SW 1271 (cell line): ENCODE measurements at regions not wholly inside any gene's neighbourhood (a gene's known extent, or its start where the extent isn't known, plus 50 kb on each side); places are given as distances from the start of the nearest gene placed in this dataset.
"Not testable (repeated sequence)": the region's sequence is repeated elsewhere in the genome, so short reads cannot be mapped to it uniquely, and the experiment has no call there.

Experiments used
- DNase-seq, 2 experiments: peaks; one replicate each; lab custom pipeline; 2025; lab: John Stamatoyannopoulos, UW

GRCh38 chr4:94014484-94015136 is 186.1 kb downstream of the ATOH1 start:
- DNase-seq, result no peak

- DNase-seq, result no peak
These were observed 187.4 kb downstream of the ATOH1 start for GRCh38 chr4:94015956-94016355.

- no peak for DNase-seq
These were observed 174.9 kb upstream of the SMARCAD1 start for GRCh38 chr4:94032754-94033153.

GRCh38 chr4:94036964-94037363 is 170.7 kb upstream of the SMARCAD1 start:
- DNase-seq, result no peak

- no peak for DNase-seq
These were observed 169.5 kb upstream of the SMARCAD1 start for GRCh38 chr4:94038195-94038594.

- no peak for DNase-seq
These were observed 168.4 kb upstream of the SMARCAD1 start for GRCh38 chr4:94039226-94039625.

GRCh38 chr4:94044471-94044870 is 163.2 kb upstream of the SMARCAD1 start:
- not testable (repeated sequence) for DNase-seq

- DNase-seq, result no peak
These were observed 144.6 kb upstream of the SMARCAD1 start for GRCh38 chr4:94063084-94063483.

GRCh38 chr4:94068753-94069719 is 138.6 kb upstream of the SMARCAD1 start:
- no peak for DNase-seq

- no peak for DNase-seq
These were observed 131.2 kb upstream of the SMARCAD1 start for GRCh38 chr4:94076498-94076897.

- DNase-seq, result no peak
These were observed 123.5 kb upstream of the SMARCAD1 start for GRCh38 chr4:94084155-94084554.

GRCh38 chr4:94099141-94099540 is 108.5 kb upstream of the SMARCAD1 start:
- not testable (repeated sequence) for DNase-seq

- DNase-seq, result no peak
These were observed 95.0 kb upstream of the SMARCAD1 start for GRCh38 chr4:94112644-94113043.

GRCh38 chr4:94115687-94116086 is 92.0 kb upstream of the SMARCAD1 start:
- no peak for DNase-seq

- no peak for DNase-seq
These were observed 90.8 kb upstream of the SMARCAD1 start for GRCh38 chr4:94116842-94117241.

GRCh38 chr4:94126669-94127068 is 81.0 kb upstream of the SMARCAD1 start:
- no peak for DNase-seq

GRCh38 chr4:94127707-94128328 is 79.8 kb upstream of the SMARCAD1 start:
- DNase-seq, result peak; percentile 3 to 19

- no peak for DNase-seq
These were observed 76.5 kb upstream of the SMARCAD1 start for GRCh38 chr4:94131212-94131611.

GRCh38 chr4:94135701-94136100 is 72.0 kb upstream of the SMARCAD1 start:
- DNase-seq, result no peak

GRCh38 chr4:94139931-94140612 is 67.6 kb upstream of the SMARCAD1 start:
- DNase-seq, result no peak

- no peak for DNase-seq
These were observed 66.7 kb upstream of the SMARCAD1 start for GRCh38 chr4:94141001-94141400.

- DNase-seq, result not testable (repeated sequence)
These were observed 59.6 kb upstream of the SMARCAD1 start for GRCh38 chr4:94148052-94148451.
